ENCODE measurements at regions not wholly inside any gene's neighbourhood (a gene's known extent, or its start where the extent isn't known, plus 50 kb on each side); places are given as distances from the start of the nearest gene placed in this dataset.

DNA sequence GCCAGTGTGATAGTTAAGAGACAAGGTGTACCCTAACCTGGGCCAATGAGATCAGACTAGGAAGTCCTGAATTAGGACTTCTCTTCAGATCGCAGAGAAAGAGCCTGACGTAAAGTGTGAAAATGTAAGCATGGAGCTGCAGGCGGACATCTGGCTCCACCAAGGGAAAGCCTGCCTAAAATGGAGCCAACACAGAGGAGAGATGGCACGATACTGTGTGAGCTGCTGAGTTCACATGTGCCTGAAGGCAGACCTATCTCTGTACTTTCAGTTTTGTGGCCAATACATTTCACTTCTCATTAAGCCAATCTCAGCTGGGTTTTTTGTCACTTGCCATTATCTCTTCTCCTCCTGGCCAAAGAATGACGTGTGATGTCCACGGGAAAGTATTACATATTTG lies 210.5 kb downstream of the ELAVL2 start:
- H3K9me3 ChIP-seq = no peaks in the 10 kb centered on the region
- H3K36me3 ChIP-seq = no peaks in the 10 kb centered on the region
- WGBS, 2 donors = 93 to 96% methylated on average over 6 of the region's 6 CpGs
- no peaks in the 10 kb centered on the region for H3K4me1 ChIP-seq
- no peak for DNase-seq (ENCODE audit: low spot score in 2 of 2)
- no peak for TF ChIP-seq POLR2A (IDR thresholded peaks at IDR 0.05)
- TF ChIP-seq, protein P1, sequence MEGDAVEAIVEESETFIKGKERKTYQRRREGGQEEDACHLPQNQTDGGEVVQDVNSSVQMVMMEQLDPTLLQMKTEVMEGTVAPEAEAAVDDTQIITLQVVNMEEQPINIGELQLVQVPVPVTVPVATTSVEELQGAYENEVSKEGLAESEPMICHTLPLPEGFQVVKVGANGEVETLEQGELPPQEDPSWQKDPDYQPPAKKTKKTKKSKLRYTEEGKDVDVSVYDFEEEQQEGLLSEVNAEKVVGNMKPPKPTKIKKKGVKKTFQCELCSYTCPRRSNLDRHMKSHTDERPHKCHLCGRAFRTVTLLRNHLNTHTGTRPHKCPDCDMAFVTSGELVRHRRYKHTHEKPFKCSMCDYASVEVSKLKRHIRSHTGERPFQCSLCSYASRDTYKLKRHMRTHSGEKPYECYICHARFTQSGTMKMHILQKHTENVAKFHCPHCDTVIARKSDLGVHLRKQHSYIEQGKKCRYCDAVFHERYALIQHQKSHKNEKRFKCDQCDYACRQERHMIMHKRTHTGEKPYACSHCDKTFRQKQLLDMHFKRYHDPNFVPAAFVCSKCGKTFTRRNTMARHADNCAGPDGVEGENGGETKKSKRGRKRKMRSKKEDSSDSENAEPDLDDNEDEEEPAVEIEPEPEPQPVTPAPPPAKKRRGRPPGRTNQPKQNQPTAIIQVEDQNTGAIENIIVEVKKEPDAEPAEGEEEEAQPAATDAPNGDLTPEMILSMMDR (IDR thresholded peaks at IDR 0.05) = no peak
- TF ChIP-seq EP300 (IDR thresholded peaks at IDR 0.05) = no peak
- H3K27me3 ChIP-seq = no peaks in the 10 kb centered on the region
- H3K27ac ChIP-seq = no peak overlapping the region
- no peak overlapping the region for H3K4me3 ChIP-seq

DNA sequence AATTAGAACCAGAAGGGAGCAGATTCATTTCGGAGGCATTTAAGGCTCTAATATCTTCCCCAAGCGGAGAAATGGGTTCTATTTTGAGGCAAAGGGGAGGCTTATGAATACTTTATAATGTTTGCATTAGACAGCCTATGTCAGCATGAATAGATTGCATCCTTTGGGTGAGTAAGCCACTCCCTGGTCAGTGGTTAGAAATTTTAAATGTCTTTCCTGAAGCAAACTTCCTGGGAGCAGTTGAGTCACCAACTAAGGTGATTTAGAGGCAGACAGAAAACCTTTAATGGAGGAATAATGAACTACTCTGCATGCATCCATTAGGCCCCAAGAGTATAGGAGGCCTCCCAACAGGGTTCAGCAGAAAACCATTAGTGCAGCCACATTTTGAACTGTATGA lies 204.9 kb downstream of the ELAVL2 start:
- WGBS, 2 donors = 77 to 89% methylated on average over 2 of the region's 2 CpGs
- TF ChIP-seq POLR2A (IDR thresholded peaks at IDR 0.05) (no peak), EP300 (IDR thresholded peaks at IDR 0.05) (no peak)
- TF ChIP-seq, protein P1 (IDR thresholded peaks at IDR 0.05) = no peak
- H3K27me3 ChIP-seq = no peaks in the 10 kb centered on the region
- no peak overlapping the region for H3K4me3 ChIP-seq
- H3K27ac ChIP-seq = no peak overlapping the region
- H3K9me3 ChIP-seq = no peaks in the 10 kb centered on the region
- DNase-seq (ENCODE audit: low spot score in 2 of 2) = no peak
- H3K36me3 ChIP-seq = no peaks in the 10 kb centered on the region
- H3K4me1 ChIP-seq = no peaks in the 10 kb centered on the region

DNA sequence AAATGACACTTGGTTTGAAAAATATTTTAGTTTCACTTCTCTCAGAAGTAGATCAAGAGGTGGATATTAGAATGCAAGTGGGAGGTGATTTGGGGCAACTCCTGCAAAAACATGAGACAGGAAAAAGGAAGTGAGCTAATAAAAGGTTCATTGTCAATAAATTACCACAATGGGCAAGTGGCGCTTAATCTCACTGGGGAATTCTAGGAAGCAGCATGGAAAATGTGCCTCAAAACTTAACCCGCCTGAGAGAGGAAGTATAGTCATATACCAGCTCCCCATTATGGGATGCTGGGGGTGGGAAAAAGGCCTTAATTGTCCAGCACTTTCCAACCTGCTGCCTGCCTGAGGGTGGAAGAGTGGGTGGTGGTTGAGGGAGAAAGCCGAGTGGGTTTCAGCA lies 204.1 kb downstream of the ELAVL2 start:
- no peak for DNase-seq (ENCODE audit: low spot score in 2 of 2)
- Histone ChIP-seq H3K27ac (no peak overlapping the region), H3K36me3 (no peaks in the 10 kb centered on the region), H3K9me3 (no peaks in the 10 kb centered on the region), H3K4me1 (no peaks in the 10 kb centered on the region), H3K4me3 (no peak overlapping the region), H3K27me3 (no peaks in the 10 kb centered on the region)
- peak in 1 of 2 donors; percentile 26 for TF ChIP-seq EP300 (IDR thresholded peaks at IDR 0.05)
- TF ChIP-seq POLR2A (IDR thresholded peaks at IDR 0.05) = no peak
- TF ChIP-seq, protein P1 (IDR thresholded peaks at IDR 0.05) = no peak
- 45 to 52% methylated on average over 3 of the region's 3 CpGs for WGBS, 2 donors

DNA sequence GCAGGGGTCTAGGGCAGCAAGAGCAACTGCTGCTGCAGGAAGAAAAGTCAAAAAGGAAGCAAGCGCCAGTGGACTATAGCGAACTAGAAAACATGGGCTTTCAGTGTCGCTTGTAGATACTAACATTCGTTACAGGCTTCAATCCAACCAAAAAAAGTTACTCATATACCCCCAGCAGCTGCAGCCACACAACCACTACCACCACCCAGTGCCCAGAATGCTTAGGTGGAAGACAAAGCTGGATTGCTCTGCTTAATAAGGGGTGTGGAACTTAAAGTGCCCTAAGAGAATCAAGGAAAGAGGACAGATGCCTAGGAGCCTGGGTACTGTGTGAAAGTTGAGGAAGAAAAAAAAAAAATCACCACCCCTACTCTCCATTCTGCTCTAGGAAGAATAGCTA lies 203.6 kb downstream of the ELAVL2 start:
- no peaks in the 10 kb centered on the region for H3K9me3 ChIP-seq
- H3K36me3 ChIP-seq = no peaks in the 10 kb centered on the region
- H3K4me1 ChIP-seq = no peaks in the 10 kb centered on the region
- H3K27me3 ChIP-seq = no peaks in the 10 kb centered on the region
- TF ChIP-seq, protein P1 (IDR thresholded peaks at IDR 0.05) = no peak
- TF ChIP-seq EP300 (IDR thresholded peaks at IDR 0.05) (no peak), POLR2A (IDR thresholded peaks at IDR 0.05) (no peak)
- H3K4me3 ChIP-seq = no peak overlapping the region
- no peak for DNase-seq (ENCODE audit: low spot score in 2 of 2)
- no peak overlapping the region for H3K27ac ChIP-seq
- 86 to 92% methylated on average over 4 of the region's 4 CpGs for WGBS, 2 donors

DNA sequence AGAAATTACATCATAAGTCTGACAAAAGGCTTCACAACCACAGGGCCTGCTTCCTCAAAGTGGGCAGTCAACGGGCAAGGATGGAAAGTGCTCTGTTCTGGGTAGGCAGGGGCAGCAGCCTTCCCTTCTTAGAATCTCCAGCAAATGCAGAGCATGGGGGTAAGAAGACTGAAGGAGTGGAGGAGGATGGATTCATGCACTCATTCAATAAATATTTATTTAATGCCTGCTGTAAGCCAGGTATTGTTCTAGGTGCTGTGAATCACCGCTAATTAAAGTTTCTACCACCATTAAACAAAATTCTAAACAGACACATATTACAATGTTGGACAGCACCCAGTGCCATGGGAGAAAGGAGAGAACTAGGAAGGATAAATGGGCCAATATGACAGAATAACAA lies 195.6 kb downstream of the ELAVL2 start:
- DNase-seq (ENCODE audit: low spot score in 2 of 2) = no peak
- Histone ChIP-seq H3K36me3 (no peaks in the 10 kb centered on the region), H3K27me3 (no peaks in the 10 kb centered on the region), H3K9me3 (no peaks in the 10 kb centered on the region), H3K27ac (no peak overlapping the region), H3K4me3 (no peak overlapping the region), H3K4me1 (no peaks in the 10 kb centered on the region)
- TF ChIP-seq EP300 (IDR thresholded peaks at IDR 0.05) (no peak), POLR2A (IDR thresholded peaks at IDR 0.05) (no peak)
- TF ChIP-seq, protein P1 (IDR thresholded peaks at IDR 0.05) = no peak
- WGBS, 2 donors = 76 to 88% methylated on average over 2 of the region's 2 CpGs

Measured in tibial nerve (tissue), 4 donors.